ENCODE measurements at regions not wholly inside any gene's neighbourhood (a gene's known extent, or its start where the extent isn't known, plus 50 kb on each side); places are given as distances from the start of the nearest gene placed in this dataset.

DNA sequence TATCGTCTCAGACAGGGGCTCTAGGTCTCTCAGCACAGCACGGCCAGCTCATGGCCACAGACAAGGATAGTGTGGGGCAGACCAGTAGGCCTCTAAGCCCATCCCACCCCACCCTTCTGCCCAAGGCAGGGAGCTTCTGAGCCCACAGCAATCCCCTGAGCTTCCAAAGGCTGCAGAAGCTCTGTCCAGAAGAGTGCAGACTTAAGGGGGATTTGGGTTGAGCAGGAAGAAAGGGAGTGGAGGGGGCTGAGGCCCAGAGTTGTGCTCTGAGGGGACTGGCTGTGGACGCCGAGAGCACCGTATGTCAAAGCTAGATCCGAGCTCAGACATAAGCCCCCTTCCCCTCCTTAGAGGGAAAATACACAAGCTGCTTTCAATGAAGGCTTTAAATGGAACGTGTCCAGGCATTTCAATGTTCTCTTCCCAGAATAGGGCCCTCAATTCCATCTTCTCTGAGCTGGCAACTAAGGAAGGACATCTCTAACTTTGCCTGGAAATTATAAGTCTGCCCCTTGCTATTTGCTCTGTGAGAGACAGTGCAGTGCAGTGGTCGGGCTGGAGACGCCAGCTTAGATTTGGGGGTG lies 116.4 kb upstream of the RPL38 start:
- TF ChIP-seq CTCF (IDR thresholded peaks at IDR 0.05): no peak
- no peak for TF ChIP-seq POLR2A (IDR thresholded peaks at IDR 0.05)

Data from uterus (tissue), 2 donors.